H54 (cell line): ENCODE measurements at regions not wholly inside any gene's neighbourhood (a gene's known extent, or its start where the extent isn't known, plus 50 kb on each side); places are given as distances from the start of the nearest gene placed in this dataset.
"Not testable (repeated sequence)": the region's sequence is repeated elsewhere in the genome, so short reads cannot be mapped to it uniquely, and the experiment has no call there.

Experiments
- DNase-seq: peaks from one replicate; pipeline ENCODE4 v3.0.0; 2011; ENCODE audit warnings: low spot score, mixed read lengths; ENCODE audit not compliant: insufficient read length
- FAIRE-seq: peaks from 3 replicates; lab custom pipeline; 2011; peaks lifted over from hg19 to GRCh38; lab: Jason Lieb, UNC
- POLR2A ChIP-seq: IDR thresholded peaks from 2 replicates; pipeline ENCODE4 v1.6.1; 2011; ENCODE audit warnings: low read depth, mild to moderate bottlenecking, low read length

GRCh38 chr7:149991652-149992302 is 118.0 kb downstream of the ATP6V0E2 start:
- not testable (repeated sequence) for DNase-seq, FAIRE-seq

- not testable (repeated sequence) for DNase-seq, FAIRE-seq
These were observed 118.6 kb downstream of the ATP6V0E2 start for GRCh38 chr7:149992366-149992765.

- DNase-seq, FAIRE-seq: not testable (repeated sequence)
These were observed 121.7 kb downstream of the ATP6V0E2 start for GRCh38 chr7:149995369-149996026.

- DNase-seq, FAIRE-seq: not testable (repeated sequence)
These were observed 127.2 kb downstream of the ATP6V0E2 start for GRCh38 chr7:150000780-150001599.

GRCh38 chr7:150003304-150003810 is 129.6 kb downstream of the ATP6V0E2 start:
- TF ChIP-seq POLR2A: no peak
- FAIRE-seq (no peak), DNase-seq (no peak)

GRCh38 chr7:150003973-150004372 is 130.2 kb downstream of the ATP6V0E2 start:
- FAIRE-seq, DNase-seq: not testable (repeated sequence)

GRCh38 chr7:150004843-150005242 is 131.1 kb downstream of the ATP6V0E2 start:
- DNase-seq, FAIRE-seq: not testable (repeated sequence)

- DNase-seq, FAIRE-seq: not testable (repeated sequence)
These were observed 136.0 kb downstream of the ATP6V0E2 start for GRCh38 chr7:150009620-150010303.

GRCh38 chr7:150016651-150017189 is 143.0 kb downstream of the ATP6V0E2 start:
- DNase-seq, FAIRE-seq: not testable (repeated sequence)

GRCh38 chr7:150020210-150020609 is 146.4 kb downstream of the ATP6V0E2 start:
- not testable (repeated sequence) for DNase-seq, FAIRE-seq

- not testable (repeated sequence) for DNase-seq
These were observed 151.1 kb downstream of the ATP6V0E2 start for GRCh38 chr7:150024550-150025490.

GRCh38 chr7:150025802-150026201 is 152.0 kb downstream of the ATP6V0E2 start:
- not testable (repeated sequence) for DNase-seq, FAIRE-seq

More at GRCh38 chr7:150024550-150025490, 151.1 kb downstream of the ATP6V0E2 start:
- FAIRE-seq: not testable (repeated sequence)

GRCh38 chr7:150028344-150029012 is 154.7 kb downstream of the ATP6V0E2 start:
- FAIRE-seq, DNase-seq: not testable (repeated sequence)

GRCh38 chr7:150029013-150029389 is 155.2 kb downstream of the ATP6V0E2 start:
- DNase-seq, FAIRE-seq: not testable (repeated sequence)

- not testable (repeated sequence) for FAIRE-seq, DNase-seq
These were observed 158.0 kb downstream of the ATP6V0E2 start for GRCh38 chr7:150031733-150032132.

GRCh38 chr7:150033711-150034110 is 159.9 kb downstream of the ATP6V0E2 start:
- not testable (repeated sequence) for FAIRE-seq

GRCh38 chr7:150035769-150036168 is 162.0 kb downstream of the ATP6V0E2 start:
- FAIRE-seq: not testable (repeated sequence)

More at GRCh38 chr7:150033711-150034110, 159.9 kb downstream of the ATP6V0E2 start:
- DNase-seq: not testable (repeated sequence)

More at GRCh38 chr7:150035769-150036168, 162.0 kb downstream of the ATP6V0E2 start:
- not testable (repeated sequence) for DNase-seq
